ENCODE measurements at regions not wholly inside any gene's neighbourhood (a gene's known extent, or its start where the extent isn't known, plus 50 kb on each side); places are given as distances from the start of the nearest gene placed in this dataset.

GRCh38 chr2:151053661-151053990, 208.0 kb downstream of the RBM43 start:
- TF ChIP-seq CTCF (conservative IDR thresholded peaks at IDR 0.05; ENCODE audit: low read depth, low read length) (no peak), EZH2 (IDR thresholded peaks at IDR 0.05; ENCODE audit: low read length, unreplicated experiment) (no peak)

Measured in PC-3 (cell line).